GM12872 (cell line): ENCODE measurements at regions not wholly inside any gene's neighbourhood (a gene's known extent, or its start where the extent isn't known, plus 50 kb on each side); places are given as distances from the start of the nearest gene placed in this dataset.

Source experiments
- CTCF ChIP-seq: IDR thresholded peaks from 3 replicates; pipeline ENCODE4 v1.5.1; 2011; ENCODE audit warnings: low read depth, mild to moderate bottlenecking, low read length, moderate library complexity; ENCODE audit not compliant: insufficient read depth

GRCh38 chr4:22301253-22301652, 214.6 kb downstream of the ADGRA3 start:
- no peak for TF ChIP-seq CTCF

- TF ChIP-seq CTCF: no peak
Measured at GRCh38 chr4:22299678-22300077, 216.2 kb downstream of the ADGRA3 start.

GRCh38 chr4:22287631-22288030, 228.2 kb downstream of the ADGRA3 start:
- TF ChIP-seq CTCF: no peak

- no peak for TF ChIP-seq CTCF
Measured at GRCh38 chr4:22268350-22269025, 247.4 kb downstream of the ADGRA3 start.

GRCh38 chr4:22264261-22264660, 251.6 kb downstream of the ADGRA3 start:
- no peak for TF ChIP-seq CTCF

- TF ChIP-seq CTCF: no peak
Measured at GRCh38 chr4:22253431-22253830, 262.4 kb downstream of the ADGRA3 start.

- no peak for TF ChIP-seq CTCF
Measured at GRCh38 chr4:22246847-22247246, 269.0 kb downstream of the ADGRA3 start.

GRCh38 chr4:22245294-22245693, 270.6 kb downstream of the ADGRA3 start:
- no peak for TF ChIP-seq CTCF
